ENCODE measurements at regions not wholly inside any gene's neighbourhood (a gene's known extent, or its start where the extent isn't known, plus 50 kb on each side); places are given as distances from the start of the nearest gene placed in this dataset.

DNA sequence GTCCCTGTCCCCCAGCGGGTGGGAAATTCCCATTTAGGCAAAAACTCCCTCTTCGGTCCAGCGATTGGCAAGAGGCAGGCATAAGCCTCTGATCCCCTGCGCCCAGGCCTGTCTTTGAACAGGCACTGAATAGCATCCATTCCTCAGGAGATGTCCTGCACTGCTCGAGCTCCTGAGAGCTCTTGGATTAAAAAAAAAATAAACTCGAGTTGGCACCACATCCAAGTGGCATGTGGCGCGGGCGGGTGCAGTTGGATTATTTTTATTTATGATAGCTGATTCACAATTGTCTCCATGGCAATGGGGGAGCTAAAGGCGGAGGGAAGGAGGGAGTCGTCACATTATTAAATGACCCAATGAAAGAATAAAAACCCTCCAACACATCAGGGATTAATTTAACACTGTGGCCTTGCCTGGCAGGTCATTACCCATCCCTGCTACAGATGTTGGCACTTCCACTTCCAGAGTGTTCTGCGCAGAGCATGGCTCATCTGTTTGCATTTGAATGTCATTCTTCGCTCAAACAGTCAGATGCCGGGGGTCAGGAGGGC is 207.2 kb downstream of the AACS start:
- DNase-seq = peak; percentile 79

DNA sequence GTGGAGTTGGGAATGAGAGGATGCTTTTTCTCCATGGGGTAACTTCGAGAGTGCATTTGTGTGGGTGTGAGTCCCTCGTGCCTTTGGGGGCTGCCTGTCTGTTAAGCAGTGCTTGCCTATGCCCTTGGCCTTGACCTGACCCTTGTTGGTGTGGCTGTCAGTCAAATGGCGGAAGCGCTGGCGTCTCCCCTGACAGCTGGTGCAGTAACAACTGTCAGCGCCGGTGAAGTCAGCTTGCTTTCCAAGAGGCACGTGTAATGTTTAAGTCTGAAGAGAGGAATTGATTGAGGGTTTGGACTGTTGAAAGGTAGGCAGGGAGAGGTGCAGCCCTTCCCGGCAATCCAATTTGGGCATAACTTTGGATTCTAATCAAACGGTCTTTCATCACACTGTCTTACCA is 211.3 kb downstream of the AACS start:
- no peak for DNase-seq

DNA sequence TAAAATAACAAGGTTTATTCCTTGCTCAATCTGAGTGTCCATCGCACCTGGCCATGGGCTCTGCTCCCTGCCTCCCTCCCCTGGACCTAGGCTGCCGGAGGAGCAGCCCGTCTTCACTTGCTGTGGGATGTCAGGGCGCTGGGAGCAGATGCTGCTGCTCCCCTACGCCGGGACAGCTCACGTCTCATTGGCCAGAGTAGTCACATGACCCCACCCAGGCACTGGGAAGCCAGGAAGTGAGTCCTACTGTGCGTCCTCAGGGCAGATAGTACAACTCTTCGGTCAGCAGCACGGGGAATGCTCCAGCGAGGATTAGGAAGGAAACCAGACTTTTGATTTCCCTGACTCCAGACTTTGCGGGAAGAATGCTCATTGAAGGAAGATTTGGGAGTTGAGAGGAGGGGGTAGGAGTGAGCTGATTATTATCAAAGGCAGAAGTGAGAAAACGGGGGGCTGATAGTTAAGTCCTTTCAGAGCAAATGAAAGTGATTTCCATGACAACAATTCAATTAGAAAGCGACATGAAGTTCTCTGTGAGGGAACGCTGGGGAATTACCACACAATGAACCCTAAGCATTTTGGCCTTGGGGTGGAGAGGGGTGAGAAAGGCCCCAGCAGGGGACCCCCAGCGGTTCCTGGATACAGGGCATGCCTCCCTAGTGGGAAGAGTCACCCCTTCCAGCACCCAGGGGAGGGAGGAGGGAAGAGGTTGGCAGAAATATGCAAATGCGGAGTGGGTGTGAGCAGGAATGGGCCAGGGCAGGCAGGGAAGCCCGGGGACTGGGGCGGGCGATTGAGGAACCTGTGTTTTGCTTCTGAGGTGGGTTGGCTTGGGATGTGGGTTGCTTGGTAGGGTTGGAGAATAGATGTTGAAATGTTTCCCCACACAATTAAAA is 215.5 kb downstream of the AACS start:
- DNase-seq = no peak

DNA sequence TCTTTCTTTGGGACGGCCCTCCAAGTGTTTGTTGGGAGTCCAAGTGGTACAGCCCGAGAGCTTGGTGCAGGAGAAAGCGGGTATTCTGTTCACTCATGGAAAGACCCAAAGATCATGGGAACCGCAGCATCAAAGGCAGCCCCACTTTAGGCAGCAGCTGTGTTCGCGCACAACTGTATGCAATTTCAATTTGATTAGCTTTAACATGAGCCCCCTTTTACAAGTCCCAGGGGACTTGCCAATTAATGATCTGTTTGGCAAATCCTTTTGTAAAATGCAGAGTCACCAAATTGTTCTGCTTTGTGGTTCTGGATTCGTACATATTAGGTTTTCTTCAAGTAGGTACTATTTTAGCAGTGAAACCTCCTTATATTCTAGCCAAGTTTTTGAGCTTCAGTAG is 217.7 kb downstream of the AACS start:
- DNase-seq = no peak

DNA sequence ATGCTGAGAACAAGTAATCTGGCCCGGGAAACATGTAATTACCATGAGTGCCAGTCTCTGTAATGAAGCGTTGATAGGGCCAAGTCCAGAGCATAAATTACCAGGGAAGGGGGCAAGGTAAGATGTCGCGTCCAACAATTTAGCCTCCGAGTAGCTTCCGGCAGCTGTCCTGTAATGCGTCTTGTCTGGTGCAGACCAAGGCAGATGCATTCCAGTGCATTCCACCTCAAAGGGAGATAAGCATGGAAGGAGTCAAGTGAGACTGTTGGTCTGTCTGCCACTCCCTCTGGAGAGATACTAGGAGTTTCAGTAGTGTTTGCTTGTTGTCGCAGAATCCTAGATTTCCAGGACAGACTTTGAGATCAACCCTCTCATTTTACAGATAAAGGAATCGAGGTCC is 218.3 kb downstream of the AACS start:
- DNase-seq = no peak

DNA sequence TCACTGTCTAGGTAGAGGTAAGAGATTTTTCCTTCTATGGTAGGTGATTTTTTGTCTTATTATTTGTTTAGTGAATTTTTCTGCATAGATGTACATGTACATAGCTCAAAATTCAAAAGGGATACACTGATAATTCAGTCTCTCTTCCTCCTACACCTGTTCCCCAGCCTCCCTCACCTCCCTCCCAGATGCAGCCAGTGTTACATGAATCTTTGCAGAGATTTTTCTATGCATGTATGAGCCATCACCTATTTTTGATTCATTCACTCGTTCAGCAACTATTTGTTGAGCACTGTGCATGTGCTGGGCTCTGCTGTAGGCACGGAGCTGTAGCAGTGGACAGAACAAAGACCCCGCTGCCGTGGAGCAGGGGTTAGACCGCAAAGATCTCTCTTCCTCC is 218.9 kb downstream of the AACS start:
- DNase-seq = no peak

DNA sequence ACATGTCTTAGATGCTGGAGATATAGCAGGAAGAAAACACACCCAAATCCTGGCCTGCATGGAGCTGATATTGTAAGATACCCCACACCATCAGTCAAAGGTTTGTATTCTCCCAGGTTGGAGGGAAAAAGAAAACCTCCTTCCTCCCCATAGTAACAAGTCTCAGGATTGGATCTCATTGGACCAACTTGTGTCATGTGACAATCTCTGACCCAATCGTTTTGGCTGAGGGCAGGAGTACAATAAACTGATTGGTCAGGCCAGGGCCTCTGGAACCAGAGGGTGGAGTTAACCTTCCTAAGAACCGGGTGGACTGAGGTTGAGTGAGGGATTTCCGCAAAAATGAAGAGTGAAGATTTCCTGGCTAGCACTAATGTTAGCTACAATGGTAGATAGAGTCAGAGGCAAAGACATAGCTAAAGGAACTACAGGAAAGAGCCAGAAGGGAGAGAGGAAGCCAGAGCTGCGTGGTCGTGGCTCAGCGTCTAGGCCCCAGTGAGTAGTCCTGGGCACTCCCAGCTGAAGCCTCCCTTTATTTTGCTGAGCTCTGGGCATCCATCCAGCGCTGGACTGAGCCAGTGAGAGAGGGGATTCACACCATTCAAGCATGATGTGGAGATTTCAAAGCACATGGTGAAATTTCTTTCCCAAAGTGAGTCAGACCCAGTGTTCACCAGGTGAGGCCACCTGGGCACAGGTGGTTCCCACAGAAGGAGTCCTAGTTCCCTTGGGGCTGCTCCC is 219.9 kb downstream of the AACS start:
- DNase-seq = no peak

DNA sequence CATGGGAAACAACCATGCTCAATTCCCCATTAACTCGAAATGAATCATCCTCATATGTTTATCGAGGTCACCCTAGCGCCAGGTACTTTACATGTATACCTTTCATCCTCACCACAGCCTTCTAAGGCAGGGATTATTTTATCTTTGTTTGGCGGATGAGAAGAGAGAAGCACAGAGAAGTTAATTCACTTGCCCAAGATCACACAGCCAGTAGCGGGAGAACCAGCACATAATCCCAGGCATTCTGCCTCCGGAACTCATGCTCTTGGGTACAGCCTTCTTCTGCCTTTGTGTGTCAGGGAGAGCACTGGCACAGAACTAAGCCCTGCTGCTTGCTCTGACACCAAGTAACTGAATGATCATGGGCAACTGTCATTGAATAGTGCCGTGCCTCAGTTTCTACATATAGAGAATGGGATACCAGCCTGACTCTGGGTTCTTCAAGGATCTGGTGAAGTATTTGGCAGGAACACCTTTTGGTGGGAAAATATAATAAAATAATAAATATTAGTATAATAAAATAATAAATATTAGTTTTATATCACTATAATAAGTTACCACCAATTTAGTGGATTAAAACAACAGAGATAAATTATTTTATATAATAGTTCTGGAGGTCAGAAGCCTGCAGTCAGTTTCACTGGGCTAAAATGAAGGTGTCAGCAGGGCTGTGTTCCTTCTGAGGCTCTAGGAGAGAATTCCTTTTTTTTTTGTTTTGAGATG is 220.9 kb downstream of the AACS start:
- DNase-seq = no peak

DNA sequence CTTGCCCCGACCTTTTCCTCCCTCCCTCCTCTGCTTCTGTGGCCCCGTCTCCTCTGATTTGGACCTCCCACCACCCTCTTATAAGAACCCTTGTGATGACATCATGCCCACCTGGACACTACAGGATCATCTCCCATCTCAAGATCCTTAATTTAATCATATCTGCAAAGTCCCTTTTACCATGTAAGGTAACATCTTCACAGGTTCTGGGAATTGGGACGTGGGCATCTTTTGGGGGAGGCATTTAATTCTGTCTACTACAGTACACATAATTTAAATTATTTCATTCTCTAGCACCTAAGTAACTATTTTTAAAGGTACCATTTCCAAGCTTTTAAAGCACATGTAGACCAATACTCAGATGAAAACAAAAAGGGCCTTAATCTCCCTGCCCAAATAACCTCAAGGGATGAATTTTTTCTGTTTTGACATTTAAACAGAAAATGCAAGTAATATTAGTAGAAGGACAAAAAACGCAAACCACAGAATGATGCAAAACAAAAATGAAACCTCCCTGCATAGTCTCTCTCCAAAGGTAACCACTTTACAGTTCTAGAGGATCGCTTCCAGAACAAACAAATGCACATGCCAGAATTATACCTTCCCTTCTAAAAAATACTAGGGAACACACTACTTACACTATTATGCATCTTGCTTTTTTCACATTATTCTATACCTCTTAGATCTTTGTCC is 222.1 kb downstream of the AACS start:
- no peak for DNase-seq

DNA sequence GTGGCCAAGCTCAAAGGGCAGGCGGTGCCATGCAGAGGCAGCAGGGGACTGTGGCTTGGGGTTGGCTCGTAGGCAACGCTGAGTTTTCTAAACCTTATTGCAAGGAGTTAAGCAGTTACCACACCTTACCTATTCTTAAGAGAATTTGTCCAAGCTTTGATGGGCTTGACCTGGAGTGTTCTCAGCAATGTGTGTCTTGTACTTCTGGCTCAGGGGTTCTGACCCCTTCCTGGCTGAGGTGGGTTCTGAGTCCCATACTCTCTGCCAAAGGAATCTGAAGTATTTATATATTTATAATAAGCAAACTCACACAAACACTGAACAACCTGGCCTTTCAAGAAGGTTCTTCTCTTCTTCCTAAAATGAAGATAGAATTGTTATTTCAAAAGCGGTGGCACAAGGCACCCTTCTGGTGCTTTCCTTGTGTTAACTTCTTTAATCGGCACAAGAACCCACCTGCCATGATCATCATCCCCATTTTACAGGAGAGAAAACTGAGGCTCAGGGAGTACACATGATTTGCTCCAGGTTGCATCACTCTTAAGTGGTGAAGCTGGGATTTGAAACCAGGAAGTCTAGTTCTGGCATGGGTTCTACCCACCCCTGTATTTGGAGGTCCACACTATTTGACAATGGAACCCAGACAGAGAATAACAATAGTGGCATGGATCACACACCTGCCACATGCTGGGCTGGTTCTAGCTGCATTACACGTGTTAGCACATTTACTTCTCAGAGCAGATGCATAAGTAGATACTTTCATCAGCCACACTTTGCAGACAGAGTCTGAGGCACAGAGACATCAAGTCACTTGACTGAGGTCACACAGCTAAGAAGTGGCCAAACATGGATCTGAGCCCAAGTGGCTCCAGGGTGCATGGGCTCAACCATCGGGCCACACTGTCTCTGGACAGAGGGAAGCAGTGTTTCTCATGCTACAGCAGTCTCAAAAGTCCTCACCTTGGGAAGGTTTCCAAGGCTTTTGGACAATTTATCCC is 224.0 kb downstream of the AACS start:
- DNase-seq = no peak

DNA sequence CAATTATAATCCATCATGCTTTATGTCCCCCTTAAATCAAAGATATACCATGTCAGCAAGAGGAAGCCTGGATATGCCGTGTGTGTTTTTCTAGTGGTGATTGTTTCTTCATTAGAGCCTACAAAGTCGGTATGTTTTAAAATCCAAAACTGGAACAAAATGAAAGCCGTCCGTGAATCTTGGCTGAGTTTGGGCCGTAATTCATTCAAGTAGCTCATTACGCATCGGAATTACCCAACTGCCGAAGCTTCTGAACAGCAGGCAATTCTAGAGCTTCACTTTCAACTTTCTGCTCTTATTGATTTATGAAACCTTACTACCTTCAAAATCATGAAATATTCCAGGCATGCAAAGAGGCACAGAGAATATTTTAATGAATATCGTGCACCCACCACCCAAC is 224.7 kb downstream of the AACS start:
- no peak for DNase-seq

DNA sequence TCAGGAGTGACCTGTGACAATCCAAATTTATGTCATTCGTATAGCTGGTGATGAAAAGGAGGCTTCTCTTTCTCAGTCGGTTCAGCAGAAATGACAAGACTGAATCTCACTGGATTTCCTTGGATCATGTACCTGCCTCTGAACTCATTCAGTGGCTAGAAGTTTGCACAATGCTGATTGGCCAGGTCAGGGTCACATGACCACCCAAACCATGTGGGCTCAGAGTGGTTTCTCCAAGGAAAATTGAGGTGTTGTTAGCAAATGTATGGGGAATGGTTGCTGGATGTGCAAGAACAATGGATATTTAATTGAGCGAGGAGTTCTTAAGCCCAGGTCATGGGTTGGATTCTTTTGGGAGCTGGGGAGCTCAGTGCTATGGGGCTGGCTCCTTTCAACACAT is 227.5 kb downstream of the AACS start:
- no peak for DNase-seq

DNA sequence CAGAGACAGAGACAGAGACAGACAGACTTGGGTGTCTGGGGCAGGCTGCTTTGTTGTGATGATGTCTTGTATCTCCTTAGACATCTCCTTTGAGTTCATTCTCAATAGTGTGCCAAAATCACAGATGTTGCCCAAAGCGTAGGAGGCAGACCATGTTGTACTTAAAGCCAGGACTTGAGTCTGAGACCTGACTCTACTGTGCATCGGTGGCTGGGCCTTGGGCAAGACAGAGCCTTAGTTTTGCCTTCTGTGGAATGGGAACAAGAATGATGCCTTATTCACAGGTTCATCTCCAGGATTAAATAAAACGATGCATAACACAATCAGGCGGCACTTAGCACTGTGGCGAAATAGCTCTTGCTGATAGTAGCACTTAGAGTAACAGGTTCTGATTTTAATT is 230.3 kb downstream of the AACS start:
- DNase-seq = no peak

DNA sequence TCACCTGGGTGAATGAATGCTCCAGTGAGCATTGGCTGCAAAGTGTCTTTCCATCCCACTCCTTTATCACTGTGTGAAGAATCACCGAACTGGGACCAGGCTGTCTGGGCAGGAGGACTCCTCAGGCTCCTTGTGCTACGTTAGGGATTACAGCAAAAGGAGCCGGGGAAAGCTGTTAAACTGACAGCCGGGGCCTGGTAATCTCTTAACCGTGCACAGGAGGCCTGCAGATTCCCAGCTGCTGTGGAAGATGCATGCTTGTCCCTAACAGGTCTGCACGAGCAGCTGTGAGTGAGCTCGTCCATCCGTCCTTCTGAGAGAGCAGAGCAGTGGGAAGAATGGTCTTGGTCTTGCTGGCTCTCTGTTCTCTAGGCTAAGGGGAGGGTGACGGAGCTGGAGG is 231.5 kb downstream of the AACS start:
- DNase-seq = peak; percentile 55

DNA sequence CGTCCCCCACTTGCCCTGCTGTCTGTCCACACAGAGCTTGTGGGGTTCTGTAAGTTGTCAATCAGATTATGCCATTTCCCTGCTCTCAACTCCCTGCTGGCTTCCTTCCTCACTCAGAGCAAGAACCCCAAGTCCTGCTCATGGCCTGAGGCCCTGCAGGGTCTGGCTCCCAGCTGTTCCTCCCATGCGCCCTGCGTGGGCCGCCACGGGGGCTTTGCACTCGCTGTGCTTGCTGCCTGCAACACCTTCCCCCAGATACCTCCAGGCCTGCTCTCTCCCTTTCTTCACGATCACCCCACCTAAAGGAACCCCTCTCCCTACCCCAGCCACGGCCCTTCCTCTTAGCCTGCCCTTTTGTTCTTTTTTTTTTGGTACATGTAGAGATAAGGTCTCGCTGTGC is 234.6 kb downstream of the AACS start:
- DNase-seq = no peak

DNA sequence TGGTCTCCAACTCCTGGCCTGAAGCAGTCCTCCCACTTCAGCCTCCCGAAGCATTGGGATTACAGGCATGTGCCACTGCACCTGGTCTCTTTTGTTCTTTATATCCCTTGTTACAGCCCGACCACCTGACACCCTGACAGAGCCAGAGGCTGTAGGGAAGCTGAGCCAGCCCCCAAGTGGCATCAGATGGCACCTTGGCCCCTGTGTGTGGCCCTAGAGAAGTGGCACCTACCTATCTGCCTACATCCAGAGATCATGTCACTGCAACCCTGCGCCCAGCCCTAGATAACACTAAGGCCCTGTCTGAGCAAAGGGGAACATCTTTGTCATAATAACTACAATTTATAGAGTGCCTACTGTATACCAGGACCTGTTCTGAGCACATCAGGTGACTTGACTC is 235.0 kb downstream of the AACS start:
- DNase-seq = no peak

DNA sequence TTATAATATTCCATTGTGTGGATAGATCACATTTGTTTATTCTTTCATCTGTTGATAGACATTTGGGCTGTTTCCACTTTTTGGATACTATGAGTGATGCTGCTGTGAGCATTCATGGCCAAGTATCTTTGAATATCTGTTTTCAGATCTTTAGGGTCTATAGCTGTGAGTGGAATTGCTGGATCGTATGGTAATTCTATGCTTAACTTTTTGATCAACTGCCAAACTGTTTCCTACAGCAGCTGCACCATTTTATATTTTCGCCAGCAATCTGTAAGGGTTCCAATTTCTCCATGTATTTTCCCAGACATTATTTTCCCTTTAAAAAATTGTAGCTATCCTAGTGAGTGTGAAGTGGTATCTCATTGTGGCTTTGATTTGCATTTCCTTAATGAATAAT is 238.1 kb downstream of the AACS start:
- no peak for DNase-seq

DNA sequence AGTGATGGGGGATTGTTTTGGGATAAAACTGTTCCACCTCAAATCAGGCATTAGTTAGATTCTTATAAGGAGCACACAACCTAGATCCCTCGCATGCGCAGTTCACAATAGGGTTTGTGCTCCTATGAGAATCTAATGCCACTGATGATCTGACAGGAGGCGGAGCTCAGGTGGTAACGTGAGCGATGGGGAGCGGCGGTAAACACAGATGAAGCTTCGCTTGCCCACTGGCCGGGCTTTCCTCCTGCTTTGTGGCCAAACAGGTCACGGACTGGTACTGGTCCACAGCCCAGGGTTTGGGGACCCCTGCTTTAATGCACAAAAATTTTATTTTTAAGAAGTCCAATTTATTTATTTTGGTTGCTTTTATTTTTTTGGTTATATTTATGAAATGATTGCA is 238.8 kb downstream of the AACS start:
- DNase-seq = no peak

DNA sequence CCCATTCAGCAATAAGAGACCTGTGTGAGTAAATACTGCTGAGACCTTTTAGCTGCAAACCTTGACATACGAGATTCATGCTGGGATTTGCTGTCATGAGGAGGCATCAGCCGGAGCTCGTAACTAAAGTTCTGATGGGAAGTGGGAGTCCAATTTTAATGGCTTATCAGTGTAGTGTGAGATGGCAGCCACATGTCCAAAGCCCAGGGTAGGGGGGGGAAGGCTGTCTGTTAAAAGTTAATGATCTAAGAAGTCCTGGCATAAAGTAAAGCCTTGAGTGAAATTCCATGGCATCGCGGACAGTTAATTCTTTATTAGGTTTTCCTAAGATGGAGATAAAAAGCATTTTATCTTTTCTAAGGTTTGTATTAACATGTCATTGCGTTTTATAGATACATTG is 240.0 kb downstream of the AACS start:
- no peak for DNase-seq

DNA sequence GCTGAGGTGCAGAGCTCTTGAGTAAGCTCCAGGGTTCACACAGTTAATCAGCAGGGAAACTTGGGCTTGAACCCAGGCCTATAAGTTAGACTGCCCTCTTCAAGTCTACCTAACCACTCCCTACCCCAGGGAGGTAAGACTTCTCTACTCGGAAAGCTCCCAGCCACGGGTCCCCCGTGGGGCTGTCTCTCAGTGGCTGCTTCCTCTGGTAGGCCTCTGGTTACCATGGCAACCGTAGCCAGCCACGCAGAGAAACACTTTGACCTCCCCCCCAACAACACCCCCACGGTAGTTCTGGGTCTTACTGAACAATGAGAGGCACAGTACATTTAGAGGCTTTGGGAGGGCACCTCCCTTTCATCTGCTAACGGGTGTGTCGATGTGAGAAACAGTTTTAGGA is 245.2 kb downstream of the AACS start:
- no peak for DNase-seq

DNA sequence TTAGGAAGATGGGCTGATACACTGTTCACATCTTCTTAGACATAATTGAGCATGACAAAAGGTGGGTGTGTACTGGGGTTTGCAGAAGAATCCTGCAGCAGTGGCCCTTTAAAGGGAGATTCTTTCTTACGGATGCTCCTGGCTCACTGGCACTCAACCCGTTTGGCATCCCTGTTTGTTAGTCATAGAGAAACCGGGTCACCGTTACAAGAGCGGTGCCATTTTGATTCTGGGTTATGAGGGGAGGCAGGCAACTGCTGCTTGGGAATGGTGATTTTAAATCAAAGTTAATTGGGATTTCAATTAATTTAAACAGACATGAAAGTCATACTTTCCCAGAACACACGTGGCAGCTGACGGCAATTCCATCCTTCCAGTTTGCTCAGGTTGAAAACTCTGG is 245.8 kb downstream of the AACS start:
- no peak for DNase-seq

DNA sequence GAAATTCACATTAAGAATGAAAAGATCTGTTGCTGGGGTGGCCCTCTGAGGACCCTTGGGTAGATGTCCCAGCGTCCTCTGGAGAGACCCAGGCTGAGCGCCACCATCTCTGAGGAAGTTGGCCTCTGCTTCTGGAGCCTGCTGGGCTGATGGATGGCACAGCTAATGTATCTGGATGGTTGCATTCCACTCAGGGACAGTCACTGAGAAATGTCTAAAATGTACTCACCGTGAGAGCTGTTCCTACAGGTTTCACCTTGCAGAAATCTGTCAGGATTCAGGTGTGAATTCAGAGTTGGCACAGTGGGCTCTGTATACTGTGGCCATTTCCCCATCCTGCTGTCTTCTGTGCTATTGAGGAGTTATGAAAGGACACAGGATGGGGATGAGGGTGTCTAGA is 247.2 kb downstream of the AACS start:
- DNase-seq = no peak
